ENCODE measurements at regions not wholly inside any gene's neighbourhood (a gene's known extent, or its start where the extent isn't known, plus 50 kb on each side); places are given as distances from the start of the nearest gene placed in this dataset.

GRCh38 chr7:68371985-68372384 is 1226.3 kb upstream of the AUTS2 start:
- no TSS peak for BruUV-seq (replicated peaks)
- H3K27ac ChIP-seq (ENCODE audit: low read depth, low read length, poor library complexity, severe bottlenecking): no peak overlapping the region
- CTCF ChIA-PET: no interaction called here
- peaks cover 3% of the 10 kb centered on the region for H3K4me1 ChIP-seq (ENCODE audit: insufficient read depth, low read length, poor library complexity, severe bottlenecking)
- DNase-seq (ENCODE audit: low spot score): peak; percentile 6
- TF ChIP-seq CTCF (conservative IDR thresholded peaks at IDR 0.05; ENCODE audit: low read depth, low read length) (no peak), EZH2 (IDR thresholded peaks at IDR 0.05; ENCODE audit: borderline replicate concordance, low read depth, low read length, poor library complexity, severe bottlenecking) (no peak)
- intact Hi-C loops (cut with micrococcal nuclease; ENCODE audit: unreplicated experiment): no loop called here
- no peaks in the 10 kb centered on the region for H3K9me3 ChIP-seq (ENCODE audit: low read depth, low read length, poor library complexity, severe bottlenecking)
- POLR2A ChIA-PET (ENCODE audit: low non-redundant PET): no interaction called here
- H3K4me3 ChIP-seq (ENCODE audit: low read depth, low read length, poor library complexity, severe bottlenecking): no peak overlapping the region
- H3K36me3 ChIP-seq (ENCODE audit: insufficient read depth, low read length, poor library complexity, severe bottlenecking): no peaks in the 10 kb centered on the region
- no peaks in the 10 kb centered on the region for H3K27me3 ChIP-seq (replicated peaks; ENCODE audit: insufficient read depth, low read depth, low read length, poor library complexity)

- TF ChIP-seq CTCF (conservative IDR thresholded peaks at IDR 0.05; ENCODE audit: low read depth, low read length) (no peak), EZH2 (IDR thresholded peaks at IDR 0.05; ENCODE audit: borderline replicate concordance, low read depth, low read length, poor library complexity, severe bottlenecking) (no peak)
- Histone ChIP-seq H3K9me3 (ENCODE audit: low read depth, low read length, poor library complexity, severe bottlenecking) (no peaks in the 10 kb centered on the region), H3K4me1 (ENCODE audit: insufficient read depth, low read length, poor library complexity, severe bottlenecking) (peaks cover 5% of the 10 kb centered on the region), H3K27me3 (replicated peaks; ENCODE audit: insufficient read depth, low read depth, low read length, poor library complexity) (no peaks in the 10 kb centered on the region), H3K4me3 (ENCODE audit: low read depth, low read length, poor library complexity, severe bottlenecking) (no peak overlapping the region), H3K27ac (ENCODE audit: low read depth, low read length, poor library complexity, severe bottlenecking) (no peak overlapping the region), H3K36me3 (ENCODE audit: insufficient read depth, low read length, poor library complexity, severe bottlenecking) (no peaks in the 10 kb centered on the region)
- DNase-seq (ENCODE audit: low spot score): no peak
- POLR2A ChIA-PET (ENCODE audit: low non-redundant PET): no interaction called here
- BruUV-seq (replicated peaks): no TSS peak
- CTCF ChIA-PET: no interaction called here
- intact Hi-C loops (cut with micrococcal nuclease; ENCODE audit: unreplicated experiment): no loop called here
Observed at GRCh38 chr7:68376131-68376661, 1222.1 kb upstream of the AUTS2 start.

- no peak for TF ChIP-seq CTCF (conservative IDR thresholded peaks at IDR 0.05; ENCODE audit: low read depth, low read length)
- TF ChIP-seq EZH2 (IDR thresholded peaks at IDR 0.05; ENCODE audit: borderline replicate concordance, low read depth, low read length, poor library complexity, severe bottlenecking): no peak
- ChIA-PET POLR2A (ENCODE audit: low non-redundant PET) (interaction anchor here (0.5 kb wide), 1 partner anchor 37 kb away, joined by 9 read pairs; no protein-coding TSS in a partner anchor), CTCF (no interaction called here)
- no peaks in the 10 kb centered on the region for H3K9me3 ChIP-seq (ENCODE audit: low read depth, low read length, poor library complexity, severe bottlenecking)
- peak overlapping the region; percentile 68 for H3K27ac ChIP-seq (ENCODE audit: low read depth, low read length, poor library complexity, severe bottlenecking)
- peak; percentile 92 for DNase-seq (ENCODE audit: low spot score)
- no peak overlapping the region for H3K4me3 ChIP-seq (ENCODE audit: low read depth, low read length, poor library complexity, severe bottlenecking)
- no peaks in the 10 kb centered on the region for H3K27me3 ChIP-seq (replicated peaks; ENCODE audit: insufficient read depth, low read depth, low read length, poor library complexity)
- BruUV-seq (replicated peaks): no TSS peak
- H3K36me3 ChIP-seq (ENCODE audit: insufficient read depth, low read length, poor library complexity, severe bottlenecking): no peaks in the 10 kb centered on the region
- intact Hi-C loops (cut with micrococcal nuclease; ENCODE audit: unreplicated experiment): loop anchor here (5.0 kb wide), 1 partner anchor 189 kb away; no protein-coding TSS in a partner anchor
- peaks cover 14% of the 10 kb centered on the region for H3K4me1 ChIP-seq (ENCODE audit: insufficient read depth, low read length, poor library complexity, severe bottlenecking)
Observed at GRCh38 chr7:68381731-68382130, 1216.5 kb upstream of the AUTS2 start.

All from A673 (cell line).